Right lobe of liver (tissue), 4 donors: ENCODE measurements at regions not wholly inside any gene's neighbourhood (a gene's known extent, or its start where the extent isn't known, plus 50 kb on each side); places are given as distances from the start of the nearest gene placed in this dataset.

Source experiments
- POLR2A ChIP-seq: fragments of 450-650 bp; IDR thresholded peaks from one replicate; pipeline ENCODE4 v1.6.1; 2017; ENCODE audit warnings: antibody characterized with exemption, mild to moderate bottlenecking
- TF ChIP-seq, protein P1 (sequence below), 4 donors: fragments of 200-600 bp in 3 of 4; fragments of 450-650 bp in 1 of 4; IDR thresholded peaks; one replicate each; pipeline versions ENCODE4 v1.5.1 to v1.8.0; 2016 to 2022; ENCODE audit warnings: antibody characterized with exemption in 4 of 4, mild to moderate bottlenecking in 2 of 4
- donor health status: DM: no; HTN: no; CAD: no.
- donor health status: DM: no; HTN: no; CAD: no.
- donor health status: DM: no; HTN: yes; CAD: no.

DNA sequence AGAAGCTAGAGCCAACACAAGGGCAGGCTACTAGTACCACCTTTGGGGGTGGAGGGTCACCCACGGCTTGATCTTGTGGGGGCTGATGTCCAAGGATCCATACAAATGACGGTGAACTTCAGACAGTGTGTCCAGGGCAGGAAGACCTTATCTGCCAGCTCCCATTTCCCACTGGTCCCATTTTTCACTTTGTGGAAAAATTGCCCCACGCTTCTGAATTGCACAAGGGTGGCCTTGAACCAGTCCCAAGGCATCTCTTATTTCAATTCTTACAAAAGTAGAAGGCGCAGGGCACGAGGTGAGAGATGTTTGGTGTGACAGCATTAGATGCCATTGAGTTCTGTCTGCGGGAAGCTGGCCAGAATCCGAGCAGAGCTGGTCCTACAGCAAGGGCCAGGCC, 252.7 kb upstream of the CELF2 start:
- TF ChIP-seq, protein P1, sequence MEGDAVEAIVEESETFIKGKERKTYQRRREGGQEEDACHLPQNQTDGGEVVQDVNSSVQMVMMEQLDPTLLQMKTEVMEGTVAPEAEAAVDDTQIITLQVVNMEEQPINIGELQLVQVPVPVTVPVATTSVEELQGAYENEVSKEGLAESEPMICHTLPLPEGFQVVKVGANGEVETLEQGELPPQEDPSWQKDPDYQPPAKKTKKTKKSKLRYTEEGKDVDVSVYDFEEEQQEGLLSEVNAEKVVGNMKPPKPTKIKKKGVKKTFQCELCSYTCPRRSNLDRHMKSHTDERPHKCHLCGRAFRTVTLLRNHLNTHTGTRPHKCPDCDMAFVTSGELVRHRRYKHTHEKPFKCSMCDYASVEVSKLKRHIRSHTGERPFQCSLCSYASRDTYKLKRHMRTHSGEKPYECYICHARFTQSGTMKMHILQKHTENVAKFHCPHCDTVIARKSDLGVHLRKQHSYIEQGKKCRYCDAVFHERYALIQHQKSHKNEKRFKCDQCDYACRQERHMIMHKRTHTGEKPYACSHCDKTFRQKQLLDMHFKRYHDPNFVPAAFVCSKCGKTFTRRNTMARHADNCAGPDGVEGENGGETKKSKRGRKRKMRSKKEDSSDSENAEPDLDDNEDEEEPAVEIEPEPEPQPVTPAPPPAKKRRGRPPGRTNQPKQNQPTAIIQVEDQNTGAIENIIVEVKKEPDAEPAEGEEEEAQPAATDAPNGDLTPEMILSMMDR (IDR thresholded peaks at IDR 0.05), result no peak
- no peak for TF ChIP-seq POLR2A
